ENCODE measurements at regions not wholly inside any gene's neighbourhood (a gene's known extent, or its start where the extent isn't known, plus 50 kb on each side); places are given as distances from the start of the nearest gene placed in this dataset.

DNA sequence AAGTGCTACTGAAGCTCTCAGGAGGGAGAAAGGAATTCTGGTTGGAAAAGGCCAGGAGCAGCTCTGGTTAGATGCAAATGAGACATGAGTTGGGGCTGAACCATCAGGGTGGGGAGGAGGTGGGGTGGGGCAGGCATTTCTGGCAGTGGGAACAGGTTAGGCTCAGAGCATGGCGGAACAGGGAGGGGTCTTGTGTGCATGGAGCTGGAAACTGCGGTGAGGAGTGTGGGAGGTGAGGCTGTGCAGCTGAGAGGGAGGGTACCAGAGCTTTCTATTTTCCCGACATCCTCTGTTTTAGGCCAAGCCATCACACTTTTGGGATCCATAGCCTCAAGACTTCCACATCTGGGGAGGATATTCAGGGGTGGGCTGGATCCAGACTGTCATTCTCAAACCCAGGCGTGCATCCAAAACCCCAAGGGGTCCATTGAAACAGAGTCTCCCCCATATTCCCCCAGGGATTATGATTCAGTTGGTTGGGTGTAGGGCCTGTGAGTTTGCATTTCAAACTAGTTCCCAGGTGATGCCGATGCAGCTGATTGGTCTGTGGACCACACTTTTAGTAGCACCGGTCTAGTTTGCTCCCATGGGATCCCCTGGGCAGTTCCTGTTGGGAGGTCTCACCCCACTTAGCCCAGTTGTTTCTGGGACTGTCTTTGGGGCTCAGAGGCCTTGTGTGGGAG, 100.9 kb upstream of the TLE3 start:
- no peaks in the 10 kb centered on the region for H3K36me3 ChIP-seq (ENCODE audit: control insufficient read depth, insufficient read depth, low read length)
- no peak overlapping the region for H3K4me3 ChIP-seq (ENCODE audit: low read depth, low read length)
- peaks cover 36% of the 10 kb centered on the region for H3K4me1 ChIP-seq (ENCODE audit: control insufficient read depth, insufficient read depth, low read length)
- no peak overlapping the region for H3K9ac ChIP-seq (ENCODE audit: low read length)
- no peaks in the 10 kb centered on the region for H3K27me3 ChIP-seq (ENCODE audit: control insufficient read depth, insufficient read depth, low read length)
- no peak overlapping the region for H3K27ac ChIP-seq (ENCODE audit: low read depth, low read length)
- no peaks in the 10 kb centered on the region for H3K9me3 ChIP-seq (ENCODE audit: control insufficient read depth, insufficient read depth, low read depth, low read length)

DNA sequence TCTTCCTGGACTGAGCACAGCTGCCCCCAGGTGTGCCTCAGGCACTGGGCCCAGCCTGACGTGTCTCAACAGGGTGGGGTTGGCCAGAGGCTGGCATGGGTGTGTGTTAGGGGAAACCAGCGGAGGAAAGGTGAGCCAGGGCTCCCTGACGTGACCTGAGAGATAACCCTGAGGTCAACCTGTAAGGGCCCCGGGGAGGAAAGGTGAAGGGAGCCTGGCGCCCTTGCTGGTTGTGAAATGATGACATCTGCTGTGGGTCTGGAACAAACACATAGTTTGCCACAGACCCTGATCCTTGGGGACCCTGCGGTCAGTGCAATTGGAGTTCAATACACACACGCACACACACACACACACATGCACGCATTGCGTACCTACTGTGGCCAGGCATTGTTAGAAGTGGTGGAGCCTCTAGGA, 100.2 kb upstream of the TLE3 start:
- peaks cover 36% of the 10 kb centered on the region for H3K4me1 ChIP-seq (ENCODE audit: control insufficient read depth, insufficient read depth, low read length)
- H3K4me3 ChIP-seq (ENCODE audit: low read depth, low read length), result no peak overlapping the region
- H3K27ac ChIP-seq (ENCODE audit: low read depth, low read length), result no peak overlapping the region
- H3K27me3 ChIP-seq (ENCODE audit: control insufficient read depth, insufficient read depth, low read length), result no peaks in the 10 kb centered on the region
- no peaks in the 10 kb centered on the region for H3K9me3 ChIP-seq (ENCODE audit: control insufficient read depth, insufficient read depth, low read depth, low read length)
- H3K36me3 ChIP-seq (ENCODE audit: control insufficient read depth, insufficient read depth, low read length), result no peaks in the 10 kb centered on the region
- H3K9ac ChIP-seq (ENCODE audit: low read length), result no peak overlapping the region

GRCh38 chr15:70197318-70197944, 99.7 kb upstream of the TLE3 start:
- no peaks in the 10 kb centered on the region for H3K9me3 ChIP-seq (ENCODE audit: control insufficient read depth, insufficient read depth, low read depth, low read length)
- H3K9ac ChIP-seq (ENCODE audit: low read length), result no peak overlapping the region
- H3K27me3 ChIP-seq (ENCODE audit: control insufficient read depth, insufficient read depth, low read length), result no peaks in the 10 kb centered on the region
- H3K36me3 ChIP-seq (ENCODE audit: control insufficient read depth, insufficient read depth, low read length), result no peaks in the 10 kb centered on the region
- H3K4me3 ChIP-seq (ENCODE audit: low read depth, low read length), result no peak overlapping the region
- no peak overlapping the region for H3K27ac ChIP-seq (ENCODE audit: low read depth, low read length)
- peaks cover 36% of the 10 kb centered on the region for H3K4me1 ChIP-seq (ENCODE audit: control insufficient read depth, insufficient read depth, low read length)

DNA sequence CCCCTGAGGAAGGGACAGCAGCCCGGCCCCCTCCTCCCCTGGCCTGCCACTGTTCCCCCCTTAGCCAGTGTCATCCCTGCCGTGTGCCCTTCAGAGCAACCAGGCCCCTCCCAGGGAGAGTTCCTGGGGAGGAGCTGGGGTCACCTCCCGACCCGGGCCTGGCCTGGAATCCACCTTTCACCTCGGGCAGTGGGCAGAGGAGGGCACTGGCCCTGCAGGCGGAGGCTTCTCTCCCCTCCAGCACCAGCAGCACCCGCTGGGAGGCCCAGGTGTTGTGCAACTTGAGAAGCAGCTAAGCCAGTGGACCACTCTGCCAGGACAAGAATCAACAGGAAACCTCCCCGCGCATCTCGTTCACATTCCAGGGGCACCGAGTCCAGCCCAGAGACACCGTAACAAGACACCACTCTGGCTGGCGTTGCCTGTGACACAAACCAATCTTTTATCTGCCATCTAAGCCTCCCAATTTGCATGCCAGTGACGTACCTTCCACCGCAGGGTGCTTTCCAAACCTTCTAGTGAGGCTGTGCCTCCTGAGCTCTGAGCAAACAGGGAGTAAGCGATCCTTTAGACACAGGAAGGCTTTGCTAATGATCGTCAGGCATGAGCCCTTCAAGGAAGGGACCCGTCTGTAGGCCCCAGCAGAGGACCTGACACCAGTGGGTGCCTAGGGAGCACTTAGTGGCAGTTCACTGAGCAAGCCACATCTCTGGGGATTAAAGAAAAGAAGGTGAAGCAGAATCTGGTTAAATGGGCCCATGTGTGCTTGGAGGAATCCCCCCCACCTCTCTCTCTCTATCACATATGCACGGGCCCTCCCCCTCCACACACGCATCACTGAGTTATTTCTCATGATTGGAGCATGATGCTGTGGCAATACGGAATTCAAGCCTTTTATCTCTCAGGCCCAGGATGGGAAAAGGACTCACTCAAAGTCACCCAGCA, 98.9 kb upstream of the TLE3 start:
- H3K4me1 ChIP-seq (ENCODE audit: control insufficient read depth, insufficient read depth, low read length), result peaks cover 36% of the 10 kb centered on the region
- no peaks in the 10 kb centered on the region for H3K27me3 ChIP-seq (ENCODE audit: control insufficient read depth, insufficient read depth, low read length)
- peak overlapping the region; percentile 5 for H3K9ac ChIP-seq (ENCODE audit: low read length)
- H3K36me3 ChIP-seq (ENCODE audit: control insufficient read depth, insufficient read depth, low read length), result no peaks in the 10 kb centered on the region
- H3K4me3 ChIP-seq (ENCODE audit: low read depth, low read length), result no peak overlapping the region
- peaks cover 3% of the 10 kb centered on the region; the same call in 1 of the 2 replicates for H3K9me3 ChIP-seq (ENCODE audit: control insufficient read depth, insufficient read depth, low read depth, low read length)
- H3K27ac ChIP-seq (ENCODE audit: low read depth, low read length), result no peak overlapping the region

GRCh38 chr15:70195587-70196305, 98.0 kb upstream of the TLE3 start:
- H3K4me1 ChIP-seq (ENCODE audit: control insufficient read depth, insufficient read depth, low read length), result peaks cover 42% of the 10 kb centered on the region
- H3K4me3 ChIP-seq (ENCODE audit: low read depth, low read length), result no peak overlapping the region
- peaks cover 7% of the 10 kb centered on the region for H3K9me3 ChIP-seq (ENCODE audit: control insufficient read depth, insufficient read depth, low read depth, low read length)
- no peak overlapping the region; the same call in 1 of the 2 replicates for H3K27ac ChIP-seq (ENCODE audit: low read depth, low read length)
- no peaks in the 10 kb centered on the region for H3K27me3 ChIP-seq (ENCODE audit: control insufficient read depth, insufficient read depth, low read length)
- H3K9ac ChIP-seq (ENCODE audit: low read length), result peak overlapping the region; percentile 23
- no peaks in the 10 kb centered on the region for H3K36me3 ChIP-seq (ENCODE audit: control insufficient read depth, insufficient read depth, low read length)

DNA sequence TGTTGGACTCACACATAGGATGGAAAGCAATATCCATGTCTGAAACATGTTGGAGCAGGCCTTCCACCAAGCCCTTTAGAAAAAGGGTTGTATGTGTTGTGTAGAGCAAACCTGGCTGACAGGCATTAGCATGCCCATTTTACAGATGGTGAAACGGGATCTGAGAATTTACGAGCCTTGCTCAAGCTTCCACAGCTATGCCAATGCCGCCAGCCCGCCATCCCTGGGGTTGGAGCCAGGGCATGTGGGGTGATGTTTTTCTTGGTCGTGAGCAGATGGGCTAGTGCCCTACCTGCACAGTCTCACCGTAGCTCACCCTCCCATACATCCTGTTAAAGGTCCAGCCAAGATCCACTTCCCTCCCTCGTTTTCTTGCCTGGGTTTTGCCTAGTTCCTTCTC, 97.5 kb upstream of the TLE3 start:
- H3K9ac ChIP-seq (ENCODE audit: low read length), result peak overlapping the region; percentile 23

GRCh38 chr15:70194266-70194665, 96.5 kb upstream of the TLE3 start:
- H3K9ac ChIP-seq (ENCODE audit: low read length), result no peak overlapping the region
- no peak overlapping the region for H3K4me3 ChIP-seq (ENCODE audit: low read depth, low read length)
- peaks cover 49% of the 10 kb centered on the region for H3K4me1 ChIP-seq (ENCODE audit: control insufficient read depth, insufficient read depth, low read length)
- peaks cover 7% of the 10 kb centered on the region for H3K9me3 ChIP-seq (ENCODE audit: control insufficient read depth, insufficient read depth, low read depth, low read length)
- no peaks in the 10 kb centered on the region for H3K27me3 ChIP-seq (ENCODE audit: control insufficient read depth, insufficient read depth, low read length)
- no peaks in the 10 kb centered on the region for H3K36me3 ChIP-seq (ENCODE audit: control insufficient read depth, insufficient read depth, low read length)
- H3K27ac ChIP-seq (ENCODE audit: low read depth, low read length), result no peak overlapping the region

More for the DNA sequence above, 97.5 kb upstream of the TLE3 start:
- H3K27ac ChIP-seq (ENCODE audit: low read depth, low read length), result no peak overlapping the region; the same call in 1 of the 2 replicates
- H3K4me1 ChIP-seq (ENCODE audit: control insufficient read depth, insufficient read depth, low read length), result peaks cover 48% of the 10 kb centered on the region
- H3K9me3 ChIP-seq (ENCODE audit: control insufficient read depth, insufficient read depth, low read depth, low read length), result peaks cover 7% of the 10 kb centered on the region
- no peaks in the 10 kb centered on the region for H3K27me3 ChIP-seq (ENCODE audit: control insufficient read depth, insufficient read depth, low read length)
- H3K4me3 ChIP-seq (ENCODE audit: low read depth, low read length), result no peak overlapping the region
- H3K36me3 ChIP-seq (ENCODE audit: control insufficient read depth, insufficient read depth, low read length), result no peaks in the 10 kb centered on the region

DNA sequence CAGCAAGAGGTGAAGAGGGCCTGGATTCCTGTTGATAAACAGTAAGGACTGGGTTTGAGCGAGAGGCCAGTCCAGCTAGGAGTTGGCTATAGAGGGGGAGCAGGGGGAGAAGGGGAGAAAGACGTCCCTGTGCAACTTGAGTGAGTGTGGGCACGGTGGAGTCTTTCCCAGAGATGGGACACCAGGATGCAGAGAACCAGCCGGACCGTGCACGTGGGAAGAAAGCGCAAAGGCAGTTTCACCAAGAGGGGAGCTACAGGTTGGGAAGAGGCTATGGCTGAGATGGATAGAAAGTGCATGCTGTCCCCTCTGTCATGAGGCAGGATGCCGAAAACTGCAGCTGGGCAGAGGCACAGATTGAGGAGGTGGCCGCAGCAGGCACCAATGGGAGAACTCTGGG, 96.0 kb upstream of the TLE3 start:
- Histone ChIP-seq H3K27me3 (ENCODE audit: control insufficient read depth, insufficient read depth, low read length) (no peaks in the 10 kb centered on the region), H3K27ac (ENCODE audit: low read depth, low read length) (no peak overlapping the region), H3K9ac (ENCODE audit: low read length) (no peak overlapping the region), H3K9me3 (ENCODE audit: control insufficient read depth, insufficient read depth, low read depth, low read length) (peaks cover 7% of the 10 kb centered on the region), H3K36me3 (ENCODE audit: control insufficient read depth, insufficient read depth, low read length) (no peaks in the 10 kb centered on the region), H3K4me1 (ENCODE audit: control insufficient read depth, insufficient read depth, low read length) (peaks cover 47% of the 10 kb centered on the region), H3K4me3 (ENCODE audit: low read depth, low read length) (no peak overlapping the region)

DNA sequence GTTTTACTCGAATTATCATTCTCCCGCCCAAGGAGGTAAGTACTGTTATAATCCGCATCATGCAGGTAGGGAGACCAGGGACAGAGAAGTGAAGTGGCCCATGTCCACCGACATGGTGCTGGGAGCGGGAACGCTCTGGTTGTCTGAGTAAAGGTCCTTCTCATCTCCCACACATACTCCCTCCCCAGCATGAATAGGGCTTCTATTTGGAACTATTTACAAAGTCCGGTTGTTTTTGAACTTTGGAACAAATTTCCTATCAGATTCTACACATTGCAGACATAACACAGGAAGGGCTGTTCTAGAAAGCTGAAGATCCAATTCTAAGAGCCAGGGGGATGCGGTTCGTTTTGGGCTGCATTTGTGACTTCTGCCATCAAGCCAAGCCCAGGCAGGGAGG, 94.8 kb upstream of the TLE3 start:
- H3K4me3 ChIP-seq (ENCODE audit: low read depth, low read length), result no peak overlapping the region
- no peak overlapping the region for H3K27ac ChIP-seq (ENCODE audit: low read depth, low read length)
- no peaks in the 10 kb centered on the region for H3K27me3 ChIP-seq (ENCODE audit: control insufficient read depth, insufficient read depth, low read length)
- peaks cover 7% of the 10 kb centered on the region for H3K9me3 ChIP-seq (ENCODE audit: control insufficient read depth, insufficient read depth, low read depth, low read length)
- H3K4me1 ChIP-seq (ENCODE audit: control insufficient read depth, insufficient read depth, low read length), result peaks cover 39% of the 10 kb centered on the region
- H3K9ac ChIP-seq (ENCODE audit: low read length), result no peak overlapping the region
- H3K36me3 ChIP-seq (ENCODE audit: control insufficient read depth, insufficient read depth, low read length), result no peaks in the 10 kb centered on the region

DNA sequence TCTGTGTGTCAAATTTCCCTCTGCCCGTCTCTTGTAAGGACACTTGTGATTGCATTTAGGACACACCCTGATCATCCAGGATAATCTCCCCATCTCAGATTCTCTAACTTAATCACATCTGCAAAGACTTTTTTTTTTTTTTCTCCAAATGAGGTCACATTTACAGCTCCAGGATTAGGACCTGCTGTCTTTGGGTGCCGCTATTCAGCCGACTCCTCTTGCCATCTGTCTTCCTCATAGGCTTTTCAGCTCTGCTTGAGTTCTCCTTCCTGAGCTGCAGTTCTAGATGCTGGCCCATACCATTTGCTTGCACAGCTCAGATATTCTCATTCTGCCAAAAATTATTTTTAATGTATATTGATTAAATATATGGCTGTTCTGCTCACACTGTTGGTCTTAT, 94.3 kb upstream of the TLE3 start:
- no peaks in the 10 kb centered on the region for H3K27me3 ChIP-seq (ENCODE audit: control insufficient read depth, insufficient read depth, low read length)
- H3K9me3 ChIP-seq (ENCODE audit: control insufficient read depth, insufficient read depth, low read depth, low read length), result peaks cover 7% of the 10 kb centered on the region
- no peak overlapping the region for H3K9ac ChIP-seq (ENCODE audit: low read length)
- no peak overlapping the region for H3K27ac ChIP-seq (ENCODE audit: low read depth, low read length)
- no peak overlapping the region for H3K4me3 ChIP-seq (ENCODE audit: low read depth, low read length)
- H3K36me3 ChIP-seq (ENCODE audit: control insufficient read depth, insufficient read depth, low read length), result no peaks in the 10 kb centered on the region
- H3K4me1 ChIP-seq (ENCODE audit: control insufficient read depth, insufficient read depth, low read length), result peaks cover 34% of the 10 kb centered on the region
